Peyer's patch (tissue), 4 donors: ENCODE measurements at regions not wholly inside any gene's neighbourhood (a gene's known extent, or its start where the extent isn't known, plus 50 kb on each side); places are given as distances from the start of the nearest gene placed in this dataset.

Experiments
- DNase-seq, 3 donors: peaks; one replicate each; pipeline ENCODE4 v3.0.0-alpha.2; 2017 to 2019
- H3K27ac ChIP-seq, 4 donors: fragments of 200-600 bp; sonication (generic); one replicate each; pipeline ENCODE4 v1.5.1; 2016 to 2019
- H3K27me3 ChIP-seq, 2 donors: fragments of 200-600 bp; sonication (generic); one replicate each; pipeline ENCODE4 v1.5.1; 2019
- H3K36me3 ChIP-seq, 3 donors: fragments of 200-600 bp; sonication (generic); one replicate each; pipeline ENCODE4 v1.5.1; 2016 to 2019
- H3K4me1 ChIP-seq, 4 donors: fragments of 200-600 bp; sonication (generic); one replicate each; pipeline ENCODE4 v1.5.1; 2016 to 2019
- H3K4me3 ChIP-seq, 4 donors: fragments of 200-600 bp; sonication (generic); 1 replicate in 3 of 4; 2 replicates in 1 of 4; pipeline ENCODE4 v1.5.1; 2016 to 2019; ENCODE audit warnings: mild to moderate bottlenecking in 1 of 4
- H3K9me3 ChIP-seq, 4 donors: fragments of 200-600 bp; sonication (generic); one replicate each; pipeline ENCODE4 v1.5.1; 2016 to 2019; ENCODE audit warnings: mild to moderate bottlenecking in 1 of 4
- POLR2A ChIP-seq, 2 donors: fragments of 450-650 bp; IDR thresholded peaks; one replicate each; pipeline ENCODE4 v1.5.1; 2017; ENCODE audit warnings: antibody characterized with exemption in 2 of 2, mild to moderate bottlenecking in 2 of 2, moderate library complexity in 2 of 2
- TF ChIP-seq, protein P1 (sequence below), 6 experiments: fragments of 450-650 bp in 4 of 6; fragments of 200-600 bp in 2 of 6; sonication (generic) in 1 of 6; IDR thresholded peaks; one replicate each; pipeline ENCODE4 v1.5.1; 2017 to 2019; ENCODE audit warnings: antibody characterized with exemption in 6 of 6, mild to moderate bottlenecking in 3 of 6, moderate library complexity in 1 of 6

DNA sequence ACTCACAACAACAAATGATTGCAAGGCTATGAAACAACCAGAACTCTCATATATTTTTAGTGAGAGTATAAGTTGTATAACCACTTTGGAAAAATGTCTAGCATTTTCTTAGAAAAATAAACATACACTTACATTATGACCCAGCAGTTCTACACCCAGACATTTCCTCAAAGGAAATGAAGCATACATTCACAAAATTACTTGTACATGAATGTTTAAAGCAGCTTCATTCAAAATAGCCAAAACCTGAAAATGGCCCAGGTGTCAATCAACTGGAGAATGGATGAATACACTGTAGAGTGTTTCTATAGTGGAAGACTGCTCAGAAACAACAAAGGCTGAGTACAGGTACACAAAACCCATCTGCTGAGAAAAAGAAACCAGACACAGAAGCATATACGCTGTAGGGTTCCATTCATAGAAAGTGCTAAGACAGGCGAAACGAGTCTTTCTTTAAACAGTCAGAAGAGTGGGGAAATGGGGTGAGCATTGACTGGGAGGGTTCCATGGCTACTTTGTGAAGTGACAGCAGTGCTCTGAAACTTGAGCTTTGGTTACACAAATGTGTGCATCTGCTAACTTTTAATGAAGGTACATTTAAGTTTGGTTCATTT is 799.0 kb downstream of the DCDC2C start:
- H3K4me3 ChIP-seq = no peak overlapping the region
- no peaks in the 10 kb centered on the region for H3K9me3 ChIP-seq
- no peaks in the 10 kb centered on the region for H3K4me1 ChIP-seq
- H3K36me3 ChIP-seq = no peaks in the 10 kb centered on the region
- no peak for DNase-seq
- TF ChIP-seq, protein P1, sequence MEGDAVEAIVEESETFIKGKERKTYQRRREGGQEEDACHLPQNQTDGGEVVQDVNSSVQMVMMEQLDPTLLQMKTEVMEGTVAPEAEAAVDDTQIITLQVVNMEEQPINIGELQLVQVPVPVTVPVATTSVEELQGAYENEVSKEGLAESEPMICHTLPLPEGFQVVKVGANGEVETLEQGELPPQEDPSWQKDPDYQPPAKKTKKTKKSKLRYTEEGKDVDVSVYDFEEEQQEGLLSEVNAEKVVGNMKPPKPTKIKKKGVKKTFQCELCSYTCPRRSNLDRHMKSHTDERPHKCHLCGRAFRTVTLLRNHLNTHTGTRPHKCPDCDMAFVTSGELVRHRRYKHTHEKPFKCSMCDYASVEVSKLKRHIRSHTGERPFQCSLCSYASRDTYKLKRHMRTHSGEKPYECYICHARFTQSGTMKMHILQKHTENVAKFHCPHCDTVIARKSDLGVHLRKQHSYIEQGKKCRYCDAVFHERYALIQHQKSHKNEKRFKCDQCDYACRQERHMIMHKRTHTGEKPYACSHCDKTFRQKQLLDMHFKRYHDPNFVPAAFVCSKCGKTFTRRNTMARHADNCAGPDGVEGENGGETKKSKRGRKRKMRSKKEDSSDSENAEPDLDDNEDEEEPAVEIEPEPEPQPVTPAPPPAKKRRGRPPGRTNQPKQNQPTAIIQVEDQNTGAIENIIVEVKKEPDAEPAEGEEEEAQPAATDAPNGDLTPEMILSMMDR (IDR thresholded peaks at IDR 0.05) = no peak
- no peak for TF ChIP-seq POLR2A (IDR thresholded peaks at IDR 0.05)
- no peak overlapping the region for H3K27ac ChIP-seq
- H3K27me3 ChIP-seq = no peaks in the 10 kb centered on the region

DNA sequence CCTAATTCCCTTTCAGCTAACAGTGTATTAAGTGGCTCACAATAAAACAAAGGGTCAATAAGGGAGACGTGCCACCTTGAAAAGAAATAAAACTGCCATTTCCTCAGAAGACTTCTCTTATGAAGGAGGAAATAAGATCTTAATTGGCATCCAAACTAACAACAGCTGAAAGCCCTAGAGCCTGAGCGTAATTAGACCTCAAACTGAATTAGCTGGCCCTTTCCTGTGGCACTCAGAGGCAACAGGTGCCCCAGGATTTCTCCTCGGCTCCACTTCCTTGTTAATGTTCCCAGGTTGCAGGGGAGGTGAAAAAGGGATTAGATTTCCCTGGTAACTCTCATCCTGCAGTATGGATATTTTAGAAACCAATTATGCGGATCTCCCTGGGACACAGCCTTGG is 804.3 kb downstream of the DCDC2C start:
- no peak overlapping the region for H3K4me3 ChIP-seq
- no peaks in the 10 kb centered on the region for H3K9me3 ChIP-seq
- H3K27ac ChIP-seq = no peak overlapping the region
- no peaks in the 10 kb centered on the region for H3K4me1 ChIP-seq
- no peaks in the 10 kb centered on the region for H3K36me3 ChIP-seq
- H3K27me3 ChIP-seq = no peaks in the 10 kb centered on the region
- TF ChIP-seq, protein P1 (IDR thresholded peaks at IDR 0.05) = no peak
- TF ChIP-seq POLR2A (IDR thresholded peaks at IDR 0.05) = no peak
- DNase-seq = no peak

DNA sequence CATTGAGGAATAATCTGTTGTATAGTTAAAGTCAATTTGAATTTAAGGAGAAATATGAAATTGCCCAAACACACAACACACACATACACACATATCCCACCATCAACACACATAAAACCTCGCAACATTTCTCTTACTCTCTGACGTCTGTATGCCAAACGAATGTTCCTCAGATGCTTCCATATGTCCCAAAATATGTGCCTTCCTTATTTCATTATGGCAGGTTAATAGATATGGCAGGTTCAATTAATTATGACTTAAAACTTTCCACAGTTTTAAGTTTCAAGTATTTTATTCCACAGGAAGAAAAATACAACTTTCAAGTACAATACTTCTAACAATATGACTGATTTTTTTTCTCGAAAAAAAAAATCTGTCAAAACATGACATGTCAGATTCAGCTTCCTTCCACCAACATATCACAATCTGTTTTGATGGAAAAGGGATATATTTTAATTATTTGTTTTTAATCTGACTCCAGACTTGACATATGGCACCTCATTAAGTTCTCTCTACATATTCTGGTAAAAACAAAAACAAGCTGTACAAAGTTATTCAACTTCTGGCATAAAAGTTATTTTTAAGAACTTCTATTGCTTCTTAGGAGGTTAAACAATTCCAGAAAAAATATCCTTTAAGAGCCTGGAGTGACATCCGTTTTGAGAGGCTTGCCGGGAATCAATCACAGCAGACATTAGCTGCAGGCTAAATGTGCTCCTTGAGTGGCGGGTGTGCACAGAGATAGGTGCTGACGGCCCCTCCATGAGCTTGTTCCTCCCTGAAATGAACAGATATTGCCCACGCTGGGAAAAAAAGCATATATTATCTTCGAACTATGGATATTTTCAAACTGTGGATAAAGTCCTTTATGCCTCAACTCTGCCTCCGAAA is 812.7 kb downstream of the DCDC2C start:
- peaks cover 0 to 7% (median 0%) of the 10 kb centered on the region in 4 donors for H3K9me3 ChIP-seq
- TF ChIP-seq, protein P1 (IDR thresholded peaks at IDR 0.05) = no peak
- TF ChIP-seq POLR2A (IDR thresholded peaks at IDR 0.05) = no peak

DNA sequence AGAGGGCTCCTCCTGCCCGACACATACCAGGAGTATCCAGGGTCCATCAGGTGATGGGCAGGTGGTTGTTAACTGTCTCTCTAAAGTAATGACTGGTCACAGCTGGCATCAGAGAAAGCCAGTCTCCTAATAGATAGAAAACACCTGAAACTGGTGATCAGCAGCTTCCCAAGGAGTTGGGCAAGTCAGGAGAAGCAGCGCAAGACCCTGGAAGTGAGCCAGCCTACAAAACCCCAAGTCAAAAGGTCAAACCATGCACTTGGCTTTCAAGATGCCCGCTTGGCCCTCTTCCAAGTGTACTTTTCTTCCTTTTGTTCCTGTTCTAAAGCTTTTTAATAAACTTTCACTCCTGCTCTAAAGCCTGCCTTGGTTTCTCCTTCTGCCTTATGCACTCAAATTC is 815.2 kb downstream of the DCDC2C start:
- Histone ChIP-seq H3K27ac (no peak overlapping the region), H3K36me3 (no peaks in the 10 kb centered on the region), H3K9me3 (peaks cover 0 to 7% (median 0%) of the 10 kb centered on the region in 4 donors), H3K4me3 (no peak overlapping the region), H3K4me1 (no peaks in the 10 kb centered on the region), H3K27me3 (no peaks in the 10 kb centered on the region)
- no peak for TF ChIP-seq POLR2A (IDR thresholded peaks at IDR 0.05)
- TF ChIP-seq, protein P1 (IDR thresholded peaks at IDR 0.05) = no peak
- no peak for DNase-seq

More for the DNA sequence above, 812.7 kb downstream of the DCDC2C start:
- no peaks in the 10 kb centered on the region for H3K36me3 ChIP-seq
- H3K4me1 ChIP-seq = no peaks in the 10 kb centered on the region
- DNase-seq = no peak
- no peaks in the 10 kb centered on the region for H3K27me3 ChIP-seq
- no peak overlapping the region for H3K27ac ChIP-seq
- H3K4me3 ChIP-seq = no peak overlapping the region

DNA sequence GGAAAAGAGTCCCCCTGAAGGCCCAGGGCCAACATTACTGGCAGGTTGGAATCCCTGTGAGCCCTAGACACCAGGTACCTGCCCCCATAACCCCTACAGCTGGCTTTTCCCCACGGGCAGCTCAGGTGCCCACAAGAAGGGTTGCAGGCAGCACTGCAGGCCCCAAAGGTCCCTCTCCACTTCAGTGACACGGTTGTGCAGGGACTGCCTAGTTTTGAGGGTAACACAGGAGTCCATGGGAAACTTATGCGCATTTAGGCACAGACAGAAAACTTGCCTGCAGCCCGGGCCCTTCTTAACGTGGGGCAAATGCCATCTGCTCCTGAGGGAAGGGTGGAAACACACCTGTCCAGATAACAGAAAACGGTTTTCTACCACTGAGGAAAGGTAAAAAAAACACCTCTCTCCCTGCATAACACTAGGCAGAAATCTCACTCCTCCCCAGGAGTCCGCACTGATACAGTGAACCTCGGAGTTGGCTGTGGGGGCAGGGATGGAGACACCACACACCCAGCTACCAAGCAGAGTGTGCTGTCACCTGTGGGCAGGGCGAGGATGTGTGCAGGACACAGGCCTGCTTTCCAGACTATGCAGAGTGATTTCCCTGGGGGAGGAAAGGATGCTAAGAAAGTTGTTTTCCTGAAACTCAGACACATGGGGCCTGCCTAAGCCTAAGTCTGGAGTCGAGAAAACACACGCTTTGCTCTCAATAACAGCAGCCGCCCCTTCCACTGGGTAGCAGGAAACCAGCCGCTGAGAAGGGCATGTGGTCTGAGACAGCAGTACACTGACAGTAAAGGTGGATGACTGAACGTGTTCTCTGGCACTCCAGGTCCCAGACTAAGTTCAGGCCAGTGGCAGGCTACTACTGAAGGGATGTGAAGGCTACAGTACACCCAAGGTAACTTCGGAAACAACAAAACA is 819.4 kb downstream of the DCDC2C start:
- no peaks in the 10 kb centered on the region for H3K27me3 ChIP-seq
- H3K36me3 ChIP-seq = no peaks in the 10 kb centered on the region
- H3K4me1 ChIP-seq = no peaks in the 10 kb centered on the region
- no peak overlapping the region for H3K27ac ChIP-seq
- TF ChIP-seq, protein P1 (IDR thresholded peaks at IDR 0.05) = no peak
- TF ChIP-seq POLR2A (IDR thresholded peaks at IDR 0.05) = no peak
- H3K4me3 ChIP-seq = no peak overlapping the region
- DNase-seq = no peak
- H3K9me3 ChIP-seq = peaks cover 0 to 5% (median 0%) of the 10 kb centered on the region in 4 donors
